Keratinocyte (primary cell): ENCODE measurements at regions not wholly inside any gene's neighbourhood (a gene's known extent, or its start where the extent isn't known, plus 50 kb on each side); places are given as distances from the start of the nearest gene placed in this dataset.

Experiments used
- DNase-seq: peaks from one replicate; pipeline ENCODE4 v3.0.0-alpha.2; 2011; ENCODE audit warnings: low read depth, missing footprints, low spot score
- FAIRE-seq: peaks from 2 replicates; lab custom pipeline; 2011; peaks lifted over from hg19 to GRCh38; lab: Jason Lieb, UNC
- H2AFZ ChIP-seq: 2 replicates; pipeline ENCODE4 v1.6.0; 2012; ENCODE audit warnings: low read length, control low read depth, inconsistent platforms; ENCODE audit not compliant: control insufficient read depth
- H3K27ac ChIP-seq: 2 replicates; pipeline ENCODE4 v1.5.1; 2011; ENCODE audit warnings: low read length; ENCODE audit not compliant: control insufficient read depth, insufficient read depth
- H3K27me3 ChIP-seq: 3 replicates; pipeline ENCODE4 v1.6.0; 2011; ENCODE audit warnings: low read length; ENCODE audit not compliant: control insufficient read depth, insufficient read depth; ENCODE audit errors: extremely low read depth
- H3K36me3 ChIP-seq, 2 experiments: 2 replicates in 1 of 2; 3 replicates in 1 of 2; pipeline ENCODE4 v1.5.1; 2011; ENCODE audit warnings: low read length in 2 of 2, mild to moderate bottlenecking in 1 of 2; ENCODE audit not compliant: control insufficient read depth in 2 of 2, insufficient read depth in 2 of 2; ENCODE audit errors: extremely low read depth in 1 of 2
- H3K4me1 ChIP-seq: 3 replicates; pipeline ENCODE4 v1.5.1; 2011; ENCODE audit warnings: low read length; ENCODE audit not compliant: control insufficient read depth, insufficient read depth; ENCODE audit errors: extremely low read depth
- H3K4me2 ChIP-seq: 3 replicates; pipeline ENCODE4 v1.6.0; 2011; ENCODE audit warnings: low read depth, low read length; ENCODE audit not compliant: control insufficient read depth, insufficient read depth; ENCODE audit errors: extremely low read depth
- H3K4me3 ChIP-seq, 3 experiments: fragments of 200-600 bp in 1 of 3; sonication (generic) in 1 of 3; 2 replicates in 2 of 3; 3 replicates in 1 of 3; pipeline ENCODE4 v1.5.1; 2011 to 2016; ENCODE audit warnings: low read length in 3 of 3, mild to moderate bottlenecking in 3 of 3, control low read depth in 2 of 3, inconsistent platforms in 1 of 3, low read depth in 1 of 3, mixed read lengths in 1 of 3, mixed run types in 1 of 3, moderate library complexity in 1 of 3; ENCODE audit not compliant: control insufficient read depth in 2 of 3, insufficient read depth in 2 of 3; ENCODE audit errors: extremely low read depth in 1 of 3
- H3K79me2 ChIP-seq: 2 replicates; pipeline ENCODE4 v1.6.0; 2012; ENCODE audit warnings: low read length; ENCODE audit not compliant: control insufficient read depth, insufficient read depth
- H3K9ac ChIP-seq: 3 replicates; pipeline ENCODE4 v1.6.0; 2011; ENCODE audit warnings: low read length; ENCODE audit not compliant: control insufficient read depth, insufficient read depth; ENCODE audit errors: extremely low read depth
- H3K9me1 ChIP-seq: 3 replicates; pipeline ENCODE4 v1.6.0; 2011; ENCODE audit warnings: low read length; ENCODE audit not compliant: control insufficient read depth, insufficient read depth; ENCODE audit errors: extremely low read depth
- H3K9me3 ChIP-seq: 2 replicates; pipeline ENCODE4 v1.5.1; 2012; ENCODE audit warnings: low read depth, low read length; ENCODE audit not compliant: control insufficient read depth
- H4K20me1 ChIP-seq: 3 replicates; pipeline ENCODE4 v1.6.0; 2011; ENCODE audit warnings: low read length; ENCODE audit not compliant: control insufficient read depth, insufficient read depth; ENCODE audit errors: extremely low read depth
- CTCF ChIP-seq, 3 experiments: IDR thresholded peaks in 1 of 3; conservative IDR thresholded peaks in 1 of 3; optimal IDR thresholded peaks in 1 of 3; 2 replicates in 2 of 3; 3 replicates in 1 of 3; pipeline versions ENCODE3 to v1.5.1; 2011; ENCODE audit warnings: low read length in 3 of 3, mild to moderate bottlenecking in 3 of 3, moderate library complexity in 2 of 3, control low read depth in 1 of 3, inconsistent platforms in 1 of 3; ENCODE audit not compliant: insufficient read depth in 2 of 3; ENCODE audit errors: extremely low read depth in 1 of 3
- EZH2 ChIP-seq: IDR thresholded peaks from one replicate; pipeline ENCODE4 v1.6.1; 2012; ENCODE audit warnings: inconsistent platforms, mild to moderate bottlenecking, low read length, moderate library complexity
- dilution Hi-C: fragments of 300-500 bp; cut with MboI; formaldehyde crosslinking; loops from one replicate; pipeline ENCODE4 v1.7.0; 2020; ENCODE audit warnings: low sequenced_read_pairs; ENCODE audit not compliant: extremely low pct_ligation_motif_present

DNA sequence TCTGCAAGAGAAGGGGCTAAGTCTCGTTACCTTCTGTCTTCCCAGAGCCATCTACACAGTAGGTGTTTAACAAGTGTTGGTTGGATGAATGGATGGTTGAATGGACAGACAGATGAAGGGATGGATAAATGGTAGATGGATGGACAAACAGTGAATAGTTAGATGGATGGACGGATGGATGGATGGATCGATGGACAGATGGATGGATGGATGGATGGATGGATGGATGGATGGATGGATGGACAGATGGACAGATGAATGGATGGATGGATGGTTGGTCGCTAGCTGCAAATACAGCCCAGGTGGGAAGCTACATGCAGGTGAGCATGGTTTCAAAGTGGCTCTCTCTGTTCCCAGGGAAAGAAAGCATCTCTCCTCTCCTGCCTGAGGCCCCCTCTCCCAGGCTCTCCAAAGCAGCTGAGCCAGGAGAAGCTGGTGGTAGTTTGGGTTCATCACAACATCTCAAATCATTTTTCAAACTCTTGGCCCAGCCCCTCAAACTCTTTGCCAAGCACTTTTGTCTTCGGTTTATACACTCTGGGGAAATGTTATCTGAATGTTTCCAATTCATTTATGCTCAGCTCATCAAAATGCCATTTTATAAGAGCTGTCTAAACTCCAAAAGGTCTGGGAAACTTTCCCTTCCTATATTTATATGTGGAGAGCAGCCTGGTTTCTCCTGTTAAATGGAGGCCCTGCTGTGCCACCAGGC, 192.7 kb downstream of the ANAPC1 start:
- Histone ChIP-seq H2AFZ (no peak overlapping the region), H3K4me3 (no peak overlapping the region), H3K4me2 (no peak overlapping the region), H3K9me1 (no peaks in the 10 kb centered on the region), H4K20me1 (no peaks in the 10 kb centered on the region), H3K27me3 (no peaks in the 10 kb centered on the region), H3K9me3 (no peaks in the 10 kb centered on the region), H3K79me2 (no peaks in the 10 kb centered on the region), H3K36me3 (no peaks in the 10 kb centered on the region), H3K4me1 (peaks cover 4% of the 10 kb centered on the region), H3K27ac (no peak overlapping the region), H3K9ac (no peak overlapping the region)
- DNase-seq (no peak), FAIRE-seq (no peak)
- no peak for TF ChIP-seq CTCF (optimal IDR thresholded peaks at IDR 0.05 in 1 of 3, IDR thresholded peaks at IDR 0.05 in 1 of 3, conservative IDR thresholded peaks at IDR 0.05 in 1 of 3; ENCODE audit: extremely low read depth in 1 of 3, insufficient read depth in 2 of 3, low read length in 3 of 3)
- TF ChIP-seq EZH2, result no peak
- dilution Hi-C loops, result no loop called here

DNA sequence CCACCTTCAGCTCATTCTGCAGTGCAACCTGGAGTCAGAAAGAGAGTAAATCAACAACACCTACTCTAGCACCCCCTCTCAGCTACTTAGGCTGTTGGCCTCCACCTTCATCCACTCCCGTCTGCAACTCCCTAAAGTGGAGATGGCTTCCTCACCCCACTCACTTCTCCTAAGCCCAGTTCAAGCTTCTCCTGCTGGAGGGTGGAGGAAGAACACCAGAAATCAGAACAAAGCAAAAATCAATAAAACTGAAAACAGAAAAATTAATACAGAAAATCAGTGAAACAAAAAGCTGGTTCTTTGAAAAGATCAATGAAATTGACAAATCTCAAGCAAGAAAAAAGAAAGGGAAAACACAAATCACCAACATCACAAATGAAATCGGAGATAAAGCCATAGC, 191.7 kb downstream of the ANAPC1 start:
- H2AFZ ChIP-seq, result no peak overlapping the region
- no peak overlapping the region for H3K9ac ChIP-seq
- dilution Hi-C loops, result no loop called here
- H3K9me3 ChIP-seq, result no peaks in the 10 kb centered on the region
- H3K4me2 ChIP-seq, result no peak overlapping the region
- FAIRE-seq (no peak), DNase-seq (no peak)
- no peak overlapping the region for H3K27ac ChIP-seq
- no peaks in the 10 kb centered on the region for H3K36me3 ChIP-seq
- H3K27me3 ChIP-seq, result no peaks in the 10 kb centered on the region
- no peaks in the 10 kb centered on the region for H3K79me2 ChIP-seq
- H3K4me3 ChIP-seq, result no peak overlapping the region
- no peaks in the 10 kb centered on the region for H3K9me1 ChIP-seq
- TF ChIP-seq EZH2, result no peak
- peak in 1 of 3 experiments; percentile 3 for TF ChIP-seq CTCF (optimal IDR thresholded peaks at IDR 0.05 in 1 of 3, IDR thresholded peaks at IDR 0.05 in 1 of 3, conservative IDR thresholded peaks at IDR 0.05 in 1 of 3; ENCODE audit: extremely low read depth in 1 of 3, insufficient read depth in 2 of 3, low read length in 3 of 3)
- H3K4me1 ChIP-seq, result peaks cover 4% of the 10 kb centered on the region
- H4K20me1 ChIP-seq, result no peaks in the 10 kb centered on the region
